ENCODE measurements at regions not wholly inside any gene's neighbourhood (a gene's known extent, or its start where the extent isn't known, plus 50 kb on each side); places are given as distances from the start of the nearest gene placed in this dataset.

- DNase-seq = no peak
- Histone ChIP-seq H3K27ac (ENCODE audit: insufficient read depth, low read length, poor library complexity, severe bottlenecking) (no peak overlapping the region), H3K36me3 (ENCODE audit: control insufficient read depth, insufficient read depth, low read length) (no peaks in the 10 kb centered on the region), H3K9me3 (ENCODE audit: control insufficient read depth in 2 of 2, low read length in 2 of 2) (no peaks in the 10 kb centered on the region), H3K27me3 (ENCODE audit: control insufficient read depth, insufficient read depth, low read length) (peaks cover 1% of the 10 kb centered on the region), H3K4me1 (ENCODE audit: control insufficient read depth, insufficient read depth, low read length, poor library complexity, severe bottlenecking) (no peaks in the 10 kb centered on the region), H3K4me3 (ENCODE audit: low read depth, low read length) (no peak overlapping the region)
- peaks cover 0 to 1% (median 0%) of the 10 kb centered on the region in 7 donors for H3K9me3 Mint-ChIP-seq
- H3K4me1 Mint-ChIP-seq = no peaks in the 10 kb centered on the region
- H3K4me3 Mint-ChIP-seq = no peak overlapping the region
- no peaks in the 10 kb centered on the region for H3K27me3 Mint-ChIP-seq
- ATAC-seq (ENCODE audit: low read depth in 2 of 2) = no peak
- H3K27ac Mint-ChIP-seq = no peak overlapping the region
- H3K36me3 Mint-ChIP-seq = no peaks in the 10 kb centered on the region
These were observed 102.4 kb downstream of the ACKR3 start for GRCh38 chr2:236671896-236672562.

GRCh38 chr2:236672606-236673005, 103.0 kb downstream of the ACKR3 start:
- Histone ChIP-seq H3K27ac (ENCODE audit: insufficient read depth, low read length, poor library complexity, severe bottlenecking) (no peak overlapping the region), H3K36me3 (ENCODE audit: control insufficient read depth, insufficient read depth, low read length) (no peaks in the 10 kb centered on the region), H3K4me3 (ENCODE audit: low read depth, low read length) (no peak overlapping the region), H3K27me3 (ENCODE audit: control insufficient read depth, insufficient read depth, low read length) (peaks cover 1% of the 10 kb centered on the region), H3K9me3 (ENCODE audit: control insufficient read depth in 2 of 2, low read length in 2 of 2) (no peaks in the 10 kb centered on the region), H3K4me1 (ENCODE audit: control insufficient read depth, insufficient read depth, low read length, poor library complexity, severe bottlenecking) (no peaks in the 10 kb centered on the region)
- H3K4me3 Mint-ChIP-seq = no peak overlapping the region
- DNase-seq (no peak), ATAC-seq (ENCODE audit: low read depth in 2 of 2) (no peak)
- no peaks in the 10 kb centered on the region for H3K36me3 Mint-ChIP-seq
- peaks cover 0 to 1% (median 0%) of the 10 kb centered on the region in 7 donors for H3K9me3 Mint-ChIP-seq
- H3K4me1 Mint-ChIP-seq = no peaks in the 10 kb centered on the region
- H3K27ac Mint-ChIP-seq = no peak overlapping the region
- H3K27me3 Mint-ChIP-seq = peaks cover 3% of the 10 kb centered on the region

GRCh38 chr2:236673126-236673822, 103.6 kb downstream of the ACKR3 start:
- Mint-ChIP-seq H3K27me3 (peaks cover 7% of the 10 kb centered on the region), H3K36me3 (no peaks in the 10 kb centered on the region), H3K4me3 (no peak overlapping the region), H3K4me1 (no peaks in the 10 kb centered on the region), H3K27ac (no peak overlapping the region), H3K9me3 (peaks cover 0 to 1% (median 0%) of the 10 kb centered on the region in 7 donors)
- no peaks in the 10 kb centered on the region for H3K36me3 ChIP-seq (ENCODE audit: control insufficient read depth, insufficient read depth, low read length)
- peaks cover 1% of the 10 kb centered on the region for H3K27me3 ChIP-seq (ENCODE audit: control insufficient read depth, insufficient read depth, low read length)
- DNase-seq (no peak), ATAC-seq (ENCODE audit: low read depth in 2 of 2) (no peak)
- no peak overlapping the region for H3K4me3 ChIP-seq (ENCODE audit: low read depth, low read length)
- no peak overlapping the region for H3K27ac ChIP-seq (ENCODE audit: insufficient read depth, low read length, poor library complexity, severe bottlenecking)
- H3K4me1 ChIP-seq (ENCODE audit: control insufficient read depth, insufficient read depth, low read length, poor library complexity, severe bottlenecking) = no peaks in the 10 kb centered on the region
- no peaks in the 10 kb centered on the region for H3K9me3 ChIP-seq (ENCODE audit: control insufficient read depth in 2 of 2, low read length in 2 of 2)

- H3K36me3 Mint-ChIP-seq = no peaks in the 10 kb centered on the region
- H3K9me3 Mint-ChIP-seq = peaks cover 0 to 1% (median 0%) of the 10 kb centered on the region in 7 donors
- no peaks in the 10 kb centered on the region for H3K4me1 Mint-ChIP-seq
- H3K4me3 Mint-ChIP-seq = no peak overlapping the region
- Histone ChIP-seq H3K4me1 (ENCODE audit: control insufficient read depth, insufficient read depth, low read length, poor library complexity, severe bottlenecking) (no peaks in the 10 kb centered on the region), H3K9me3 (ENCODE audit: control insufficient read depth in 2 of 2, low read length in 2 of 2) (no peaks in the 10 kb centered on the region), H3K27ac (ENCODE audit: insufficient read depth, low read length, poor library complexity, severe bottlenecking) (no peak overlapping the region), H3K4me3 (ENCODE audit: low read depth, low read length) (no peak overlapping the region), H3K36me3 (ENCODE audit: control insufficient read depth, insufficient read depth, low read length) (no peaks in the 10 kb centered on the region), H3K27me3 (ENCODE audit: control insufficient read depth, insufficient read depth, low read length) (peaks cover 1% of the 10 kb centered on the region)
- DNase-seq = no peak
- no peak overlapping the region for H3K27ac Mint-ChIP-seq
- peaks cover 8% of the 10 kb centered on the region for H3K27me3 Mint-ChIP-seq
- ATAC-seq (ENCODE audit: low read depth in 2 of 2) = no peak
These were observed 104.2 kb downstream of the ACKR3 start for GRCh38 chr2:236673823-236674185.

- no peak for ATAC-seq (ENCODE audit: low read depth in 2 of 2)
- Histone ChIP-seq H3K4me1 (ENCODE audit: control insufficient read depth, insufficient read depth, low read length, poor library complexity, severe bottlenecking) (no peaks in the 10 kb centered on the region), H3K4me3 (ENCODE audit: low read depth, low read length) (no peak overlapping the region), H3K27ac (ENCODE audit: insufficient read depth, low read length, poor library complexity, severe bottlenecking) (no peak overlapping the region), H3K9me3 (ENCODE audit: control insufficient read depth in 2 of 2, low read length in 2 of 2) (no peaks in the 10 kb centered on the region), H3K27me3 (ENCODE audit: control insufficient read depth, insufficient read depth, low read length) (peaks cover 1% of the 10 kb centered on the region), H3K36me3 (ENCODE audit: control insufficient read depth, insufficient read depth, low read length) (no peaks in the 10 kb centered on the region)
- H3K4me3 Mint-ChIP-seq = peak overlapping the region in 1 of 4 donors; percentile 53
- DNase-seq = no peak
- no peaks in the 10 kb centered on the region for H3K4me1 Mint-ChIP-seq
- H3K27ac Mint-ChIP-seq = no peak overlapping the region
- peaks cover 0 to 2% (median 0%) of the 10 kb centered on the region in 7 donors for H3K9me3 Mint-ChIP-seq
- H3K27me3 Mint-ChIP-seq = peaks cover 13% of the 10 kb centered on the region
- H3K36me3 Mint-ChIP-seq = no peaks in the 10 kb centered on the region
These were observed 104.6 kb downstream of the ACKR3 start for GRCh38 chr2:236674238-236674637.

- no peak overlapping the region for H3K4me3 Mint-ChIP-seq
- no peaks in the 10 kb centered on the region for H3K4me1 Mint-ChIP-seq
- Histone ChIP-seq H3K4me3 (ENCODE audit: low read depth, low read length) (no peak overlapping the region), H3K36me3 (ENCODE audit: control insufficient read depth, insufficient read depth, low read length) (no peaks in the 10 kb centered on the region), H3K4me1 (ENCODE audit: control insufficient read depth, insufficient read depth, low read length, poor library complexity, severe bottlenecking) (no peaks in the 10 kb centered on the region), H3K27me3 (ENCODE audit: control insufficient read depth, insufficient read depth, low read length) (peaks cover 1% of the 10 kb centered on the region), H3K27ac (ENCODE audit: insufficient read depth, low read length, poor library complexity, severe bottlenecking) (no peak overlapping the region), H3K9me3 (ENCODE audit: control insufficient read depth in 2 of 2, low read length in 2 of 2) (no peaks in the 10 kb centered on the region)
- ATAC-seq (ENCODE audit: low read depth in 2 of 2) (no peak), DNase-seq (no peak)
- H3K9me3 Mint-ChIP-seq = peaks cover 0 to 2% (median 0%) of the 10 kb centered on the region in 7 donors
- H3K27me3 Mint-ChIP-seq = peaks cover 13% of the 10 kb centered on the region
- no peaks in the 10 kb centered on the region for H3K36me3 Mint-ChIP-seq
- no peak overlapping the region for H3K27ac Mint-ChIP-seq
These were observed 105.0 kb downstream of the ACKR3 start for GRCh38 chr2:236674646-236675045.

GRCh38 chr2:236675051-236675450, 105.4 kb downstream of the ACKR3 start:
- Histone ChIP-seq H3K27me3 (ENCODE audit: control insufficient read depth, insufficient read depth, low read length) (peaks cover 1% of the 10 kb centered on the region), H3K27ac (ENCODE audit: insufficient read depth, low read length, poor library complexity, severe bottlenecking) (no peak overlapping the region), H3K4me1 (ENCODE audit: control insufficient read depth, insufficient read depth, low read length, poor library complexity, severe bottlenecking) (no peaks in the 10 kb centered on the region), H3K4me3 (ENCODE audit: low read depth, low read length) (no peak overlapping the region), H3K36me3 (ENCODE audit: control insufficient read depth, insufficient read depth, low read length) (no peaks in the 10 kb centered on the region), H3K9me3 (ENCODE audit: control insufficient read depth in 2 of 2, low read length in 2 of 2) (no peaks in the 10 kb centered on the region)
- Mint-ChIP-seq H3K27ac (no peak overlapping the region), H3K36me3 (no peaks in the 10 kb centered on the region), H3K9me3 (peaks cover 0 to 2% (median 0%) of the 10 kb centered on the region in 7 donors), H3K27me3 (peaks cover 13% of the 10 kb centered on the region), H3K4me1 (no peaks in the 10 kb centered on the region), H3K4me3 (no peak overlapping the region)
- DNase-seq = no peak
- no peak for ATAC-seq (ENCODE audit: low read depth in 2 of 2)

- H3K27me3 Mint-ChIP-seq = peaks cover 13% of the 10 kb centered on the region
- Histone ChIP-seq H3K9me3 (ENCODE audit: control insufficient read depth in 2 of 2, low read length in 2 of 2) (no peaks in the 10 kb centered on the region), H3K36me3 (ENCODE audit: control insufficient read depth, insufficient read depth, low read length) (no peaks in the 10 kb centered on the region), H3K4me3 (ENCODE audit: low read depth, low read length) (no peak overlapping the region), H3K27me3 (ENCODE audit: control insufficient read depth, insufficient read depth, low read length) (peaks cover 1% of the 10 kb centered on the region), H3K4me1 (ENCODE audit: control insufficient read depth, insufficient read depth, low read length, poor library complexity, severe bottlenecking) (no peaks in the 10 kb centered on the region), H3K27ac (ENCODE audit: insufficient read depth, low read length, poor library complexity, severe bottlenecking) (no peak overlapping the region)
- no peak for DNase-seq
- H3K36me3 Mint-ChIP-seq = no peaks in the 10 kb centered on the region
- H3K4me1 Mint-ChIP-seq = no peaks in the 10 kb centered on the region
- no peak for ATAC-seq (ENCODE audit: low read depth in 2 of 2)
- peaks cover 0 to 2% (median 0%) of the 10 kb centered on the region in 7 donors for H3K9me3 Mint-ChIP-seq
- H3K27ac Mint-ChIP-seq = no peak overlapping the region
- H3K4me3 Mint-ChIP-seq = no peak overlapping the region
These were observed 105.9 kb downstream of the ACKR3 start for GRCh38 chr2:236675526-236675925.

Data from CD4-positive, CD25-positive, alpha-beta regulatory T cell (primary cell).